Inflammatory macrophage treated with lipopolysaccharide for 4 hours (primary cell): ENCODE measurements at regions not wholly inside any gene's neighbourhood (a gene's known extent, or its start where the extent isn't known, plus 50 kb on each side); places are given as distances from the start of the nearest gene placed in this dataset.

ENCODE experiments used
- DNase-seq: peaks from one replicate; pipeline ENCODE4 v3.0.0-alpha.2; 2020

DNA sequence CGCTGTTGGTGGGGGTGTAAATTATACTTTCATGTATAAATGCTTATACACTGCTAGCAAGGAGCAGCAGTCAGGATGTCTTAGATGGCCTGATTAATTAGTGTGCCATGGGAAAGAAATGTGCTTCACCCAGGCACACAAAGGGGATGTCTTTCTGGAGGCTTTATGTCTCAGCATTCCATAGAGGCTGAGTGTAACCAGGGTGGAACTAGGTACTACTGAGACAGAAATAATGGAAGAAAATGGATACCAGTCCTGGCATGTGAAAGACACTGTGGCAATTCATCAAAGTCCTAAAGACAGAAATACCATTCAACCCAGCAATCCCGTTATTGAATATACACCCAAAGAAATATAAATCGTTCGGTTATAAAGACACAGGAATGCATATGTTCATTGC is 52.5 kb downstream of the PF4 start:
- no peak for DNase-seq

DNA sequence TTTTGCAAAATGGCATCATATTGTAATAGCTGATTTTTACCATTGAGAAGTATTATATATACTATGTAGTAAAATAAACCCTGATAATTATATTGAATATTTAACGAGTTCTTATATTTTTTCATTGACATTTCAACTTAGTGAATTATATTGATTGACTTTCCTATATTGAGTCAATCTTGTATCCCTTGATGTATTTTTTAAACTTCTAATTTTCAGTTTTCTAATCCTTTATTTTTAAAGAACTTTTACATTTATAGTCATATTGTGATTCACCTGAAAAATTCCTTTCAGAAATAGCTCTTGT is 54.4 kb downstream of the CXCL1 start:
- DNase-seq = no peak

DNA sequence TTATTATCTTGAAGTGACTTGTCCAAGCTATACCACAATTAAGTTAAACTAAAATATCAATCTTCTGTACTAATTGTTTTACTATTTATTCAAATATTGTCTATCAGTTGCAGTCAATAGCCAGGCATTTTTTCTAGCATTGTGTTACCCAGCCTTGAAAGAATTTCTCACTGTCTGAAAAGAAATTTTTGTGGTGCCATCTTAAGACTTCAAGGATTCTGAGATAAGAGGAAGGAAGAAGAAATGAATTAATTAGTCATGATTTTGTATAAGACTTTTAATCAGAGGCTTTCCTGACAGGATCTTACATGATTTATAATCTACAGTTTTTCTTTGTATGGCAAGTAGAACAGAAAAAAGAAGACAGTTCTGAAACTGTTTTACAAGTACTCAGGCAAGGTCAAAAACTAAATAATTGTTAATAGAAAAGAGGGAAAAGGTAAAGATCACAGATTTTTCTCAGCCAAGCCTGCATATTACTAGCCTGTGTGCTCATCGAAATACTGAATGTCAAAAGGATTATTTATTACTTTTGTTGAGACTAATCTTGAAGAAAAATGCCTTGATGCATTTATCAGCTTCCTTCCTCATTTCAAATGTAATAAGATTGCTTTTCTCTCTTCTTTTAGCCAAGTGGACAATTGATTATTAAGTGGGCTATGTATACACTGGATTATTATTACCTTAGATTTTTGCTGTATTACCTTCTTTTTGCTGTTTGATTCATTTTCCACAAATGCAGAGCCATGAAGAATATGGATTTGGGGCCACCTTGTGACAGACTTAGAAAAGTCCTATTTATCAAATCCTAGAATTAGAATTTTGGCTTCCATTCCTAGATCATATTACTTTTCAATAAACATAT is 53.8 kb downstream of the CXCL1 start:
- DNase-seq = peak; percentile 50

DNA sequence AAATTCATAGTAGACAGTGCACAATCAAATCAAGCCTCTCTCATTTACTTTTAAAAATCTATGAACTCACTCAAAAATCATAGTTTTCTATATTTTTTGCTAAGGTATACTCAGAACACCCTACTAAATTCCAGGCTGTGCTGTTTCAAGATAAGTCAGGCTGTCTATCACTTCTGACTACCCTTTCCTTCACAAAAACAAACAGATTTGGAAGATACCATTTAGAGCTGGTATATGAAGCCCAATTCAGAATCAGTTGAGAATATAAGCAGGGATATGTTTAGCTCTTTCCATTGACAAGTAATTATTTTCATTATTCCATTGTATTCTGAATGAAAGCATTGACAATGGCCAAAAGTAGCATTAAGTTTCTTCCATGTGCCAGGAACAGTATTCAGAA is 53.1 kb downstream of the CXCL1 start:
- DNase-seq = no peak
